ENCODE measurements at regions not wholly inside any gene's neighbourhood (a gene's known extent, or its start where the extent isn't known, plus 50 kb on each side); places are given as distances from the start of the nearest gene placed in this dataset.

DNA sequence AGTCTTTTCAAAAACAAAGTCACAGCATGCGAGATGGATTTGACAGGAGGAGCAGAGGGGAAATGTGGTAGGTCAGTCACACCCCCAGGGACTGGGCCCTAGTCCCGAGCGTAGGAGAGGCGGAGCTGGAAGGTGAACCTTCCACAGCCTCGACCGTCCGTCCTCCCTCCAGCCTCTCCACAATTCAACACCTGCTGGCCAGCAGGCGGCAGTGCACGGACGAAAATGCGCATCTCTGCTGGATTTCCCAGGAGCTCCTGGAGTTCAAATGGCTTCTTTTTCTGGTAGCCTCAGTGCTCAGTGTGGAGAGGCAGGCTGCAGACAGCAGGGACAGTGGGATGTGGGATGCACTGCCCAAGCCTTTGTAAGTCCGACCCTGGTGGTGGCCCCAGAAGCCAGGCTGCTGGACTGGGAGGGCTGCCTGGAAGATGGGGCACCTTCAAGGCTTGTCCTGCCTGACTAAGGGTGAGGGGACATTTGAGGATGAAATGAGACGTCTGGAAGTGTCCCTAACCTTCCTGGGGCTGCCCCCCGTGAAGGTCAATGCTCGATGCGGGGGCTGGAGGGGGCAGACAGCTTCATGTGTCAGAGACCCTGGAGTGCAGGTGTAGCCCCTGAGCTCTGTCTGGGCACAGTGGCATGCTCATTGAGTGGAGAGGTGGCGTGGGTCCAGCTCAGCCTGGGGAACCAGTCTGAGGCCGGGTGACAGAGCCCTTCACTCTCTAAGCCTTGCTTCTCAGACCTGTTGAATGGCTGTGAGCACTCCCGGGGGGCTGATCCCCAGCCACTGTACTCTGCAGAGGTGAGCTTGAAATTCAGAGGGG lies 189.5 kb downstream of the TFCP2L1 start:
- DNase-seq (ENCODE audit: low read depth), result peak; percentile 54

DNA sequence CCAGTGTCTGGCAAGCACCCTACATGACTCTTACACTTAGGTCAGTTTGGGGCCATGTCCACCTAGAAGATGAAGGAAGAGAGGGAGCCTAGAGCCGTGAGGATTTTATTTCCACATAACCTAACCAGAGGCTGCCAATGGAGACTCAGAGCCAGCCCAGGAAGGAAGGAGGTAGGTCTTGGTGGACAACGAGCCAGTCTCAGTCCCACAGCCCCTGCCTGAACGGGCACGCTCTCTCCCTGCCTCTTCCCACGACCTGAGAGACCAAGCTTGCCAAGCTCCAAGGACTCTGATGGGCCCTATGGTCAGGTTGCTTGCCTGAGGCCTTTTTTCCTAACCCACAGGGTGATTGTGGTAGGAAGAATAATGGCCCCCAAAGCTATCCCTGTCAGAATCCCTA lies 188.4 kb downstream of the TFCP2L1 start:
- no peak for DNase-seq (ENCODE audit: low read depth)

- DNase-seq (ENCODE audit: low read depth), result no peak
Measured at GRCh38 chr2:121098556-121098955, 186.4 kb downstream of the TFCP2L1 start.

GRCh38 chr2:121099329-121100290 lies 185.4 kb downstream of the TFCP2L1 start:
- no peak for DNase-seq (ENCODE audit: low read depth)

- DNase-seq (ENCODE audit: low read depth), result no peak
Measured at GRCh38 chr2:121101093-121101715, 183.8 kb downstream of the TFCP2L1 start.

- no peak for DNase-seq (ENCODE audit: low read depth)
Measured at GRCh38 chr2:121102941-121103340, 182.1 kb downstream of the TFCP2L1 start.

- DNase-seq (ENCODE audit: low read depth), result no peak
Measured at GRCh38 chr2:121103960-121104359, 181.0 kb downstream of the TFCP2L1 start.

GRCh38 chr2:121104721-121105141 lies 180.3 kb downstream of the TFCP2L1 start:
- DNase-seq (ENCODE audit: low read depth), result peak; percentile 21

GRCh38 chr2:121110924-121111323 lies 174.1 kb downstream of the TFCP2L1 start:
- DNase-seq (ENCODE audit: low read depth), result no peak

DNA sequence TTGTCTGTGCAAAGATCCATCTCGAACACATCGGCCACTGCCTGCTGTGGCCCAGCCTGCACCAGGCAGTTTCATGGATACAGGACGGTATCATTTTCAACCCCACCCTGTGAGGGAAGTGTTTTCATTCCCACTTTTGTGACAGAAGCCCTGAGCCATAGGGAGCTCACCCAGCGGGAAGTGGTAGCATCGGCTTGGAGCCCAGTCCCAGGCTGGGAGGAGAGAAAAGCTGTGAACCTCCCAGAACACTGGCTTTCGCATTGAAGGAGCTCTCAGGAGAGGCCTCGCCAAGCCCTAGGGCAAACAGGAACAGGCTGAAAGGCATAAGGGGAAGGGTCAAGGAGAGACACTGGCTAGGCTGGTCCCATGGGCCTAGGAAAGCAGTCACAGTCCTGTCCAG lies 166.1 kb downstream of the TFCP2L1 start:
- DNase-seq (ENCODE audit: low read depth), result no peak

GRCh38 chr2:121120411-121120810 lies 164.6 kb downstream of the TFCP2L1 start:
- no peak for DNase-seq (ENCODE audit: low read depth)

DNA sequence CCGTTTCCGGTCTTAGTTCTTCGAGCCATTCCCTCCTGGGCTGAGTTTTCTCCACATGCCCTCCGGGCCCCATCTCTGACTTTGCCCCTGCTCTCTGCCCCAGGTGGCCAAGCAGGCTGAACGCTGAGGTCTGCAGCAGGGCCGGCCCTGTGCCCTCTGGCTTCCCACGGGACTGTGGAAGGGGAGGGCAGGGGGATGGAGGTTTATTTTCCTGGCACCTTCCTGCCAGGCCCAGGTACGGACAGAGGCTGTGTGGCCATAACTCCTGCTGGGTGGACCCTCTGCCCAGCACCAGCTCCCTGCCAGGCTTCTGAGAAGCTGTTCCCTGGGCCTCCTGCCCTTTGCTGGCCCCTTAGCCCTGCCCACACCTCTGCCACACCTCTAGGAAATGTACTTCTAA lies 164.0 kb downstream of the TFCP2L1 start:
- no peak for DNase-seq (ENCODE audit: low read depth)

GRCh38 chr2:121121661-121122060 lies 163.3 kb downstream of the TFCP2L1 start:
- no peak for DNase-seq (ENCODE audit: low read depth)

DNA sequence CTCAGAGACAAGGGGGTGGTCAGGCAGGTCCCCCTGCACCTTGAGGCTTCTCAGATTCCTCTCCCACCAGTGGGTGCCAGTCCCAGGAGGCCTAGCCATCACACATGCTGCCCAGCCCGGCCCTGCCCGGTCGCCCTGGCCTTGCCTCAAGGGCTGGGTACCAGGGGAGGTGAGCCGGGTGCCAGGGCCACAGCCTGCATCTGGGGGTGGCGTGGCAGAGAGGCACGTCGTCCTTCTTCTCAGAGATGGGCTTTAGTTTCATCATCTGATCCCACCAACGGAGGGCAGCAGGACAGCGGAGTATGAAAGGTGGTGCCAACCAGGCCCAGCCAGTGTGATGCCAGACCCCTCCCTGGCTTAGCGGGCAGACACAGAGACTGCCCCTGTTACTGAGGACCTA lies 161.7 kb downstream of the TFCP2L1 start:
- no peak for DNase-seq (ENCODE audit: low read depth)

GRCh38 chr2:121124330-121124729 lies 160.7 kb downstream of the TFCP2L1 start:
- DNase-seq (ENCODE audit: low read depth), result no peak

DNA sequence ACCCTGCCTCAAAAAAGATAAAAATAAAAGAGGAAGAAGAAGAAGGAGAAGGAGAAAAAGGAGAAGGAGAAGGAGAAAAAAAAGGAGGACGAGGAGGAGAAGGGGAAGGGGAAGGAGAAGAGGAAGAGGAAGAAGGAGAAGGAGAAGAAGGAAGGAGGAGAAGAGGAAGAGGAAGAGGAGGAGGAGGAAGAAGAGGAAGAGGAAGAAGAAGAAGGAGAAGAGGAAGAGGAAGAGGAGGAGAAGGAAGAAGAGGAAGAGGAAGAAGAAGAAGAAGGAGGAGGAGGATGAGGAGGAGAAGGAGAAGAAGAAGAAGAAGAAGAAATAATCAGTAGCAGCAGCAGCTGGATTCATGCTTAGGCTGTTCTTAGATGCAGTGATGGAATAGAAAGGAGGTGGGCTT lies 159.7 kb downstream of the TFCP2L1 start:
- DNase-seq (ENCODE audit: low read depth), result no peak

- peak; percentile 57 for DNase-seq (ENCODE audit: low read depth)
Measured at GRCh38 chr2:121128741-121129659, 156.0 kb downstream of the TFCP2L1 start.

- DNase-seq (ENCODE audit: low read depth), result no peak
Measured at GRCh38 chr2:121129692-121130091, 155.3 kb downstream of the TFCP2L1 start.

DNA sequence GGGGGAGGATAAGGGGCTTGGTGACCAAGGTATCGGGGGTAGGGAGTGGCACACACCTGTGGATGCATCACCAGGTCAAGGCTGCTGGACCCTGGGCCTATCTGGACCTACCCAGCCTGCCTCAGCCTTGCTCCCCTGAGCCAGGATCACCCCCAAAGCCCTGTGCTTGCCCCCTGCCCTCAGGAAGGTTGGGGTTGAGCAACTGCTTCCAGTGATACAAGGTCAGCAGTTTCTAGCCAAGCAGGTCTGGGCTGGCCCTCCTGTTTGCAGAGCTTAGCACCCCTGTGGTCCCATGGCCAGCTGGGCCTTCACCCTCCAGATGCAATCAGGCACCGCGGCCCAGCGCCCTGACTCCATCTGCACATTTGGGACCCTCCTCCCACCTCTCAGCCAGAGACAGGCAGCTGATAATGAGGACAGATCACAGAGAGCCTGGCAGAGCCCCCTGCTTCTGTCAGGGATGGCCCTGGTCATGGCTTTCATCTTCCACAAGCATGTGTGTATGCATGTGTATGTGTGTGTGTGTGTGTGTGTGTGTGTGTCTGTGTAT lies 154.6 kb downstream of the TFCP2L1 start:
- DNase-seq (ENCODE audit: low read depth), result no peak

GRCh38 chr2:121131375-121131774 lies 153.6 kb downstream of the TFCP2L1 start:
- DNase-seq (ENCODE audit: low read depth), result no peak

Data from HT1080 (cell line).